ENCODE measurements at regions not wholly inside any gene's neighbourhood (a gene's known extent, or its start where the extent isn't known, plus 50 kb on each side); places are given as distances from the start of the nearest gene placed in this dataset.

GRCh38 chr10:61257136-61257535, 196.0 kb downstream of the TMEM26 start:
- TF ChIP-seq CTCF (IDR thresholded peaks at IDR 0.05), result no peak
- TF ChIP-seq EZH2 (IDR thresholded peaks at IDR 0.05; ENCODE audit: borderline replicate concordance, insufficient read depth, low read depth, low read length, poor library complexity, severe bottlenecking), result no peak

Data from B cell (primary cell).